Islet of Langerhans (tissue), 1 donor: ENCODE measurements at regions not wholly inside any gene's neighbourhood (a gene's known extent, or its start where the extent isn't known, plus 50 kb on each side); places are given as distances from the start of the nearest gene placed in this dataset.

Experiments
- FAIRE-seq: peaks from one replicate; lab custom pipeline; 2011; peaks lifted over from hg19 to GRCh38; lab: Jason Lieb, UNC

DNA sequence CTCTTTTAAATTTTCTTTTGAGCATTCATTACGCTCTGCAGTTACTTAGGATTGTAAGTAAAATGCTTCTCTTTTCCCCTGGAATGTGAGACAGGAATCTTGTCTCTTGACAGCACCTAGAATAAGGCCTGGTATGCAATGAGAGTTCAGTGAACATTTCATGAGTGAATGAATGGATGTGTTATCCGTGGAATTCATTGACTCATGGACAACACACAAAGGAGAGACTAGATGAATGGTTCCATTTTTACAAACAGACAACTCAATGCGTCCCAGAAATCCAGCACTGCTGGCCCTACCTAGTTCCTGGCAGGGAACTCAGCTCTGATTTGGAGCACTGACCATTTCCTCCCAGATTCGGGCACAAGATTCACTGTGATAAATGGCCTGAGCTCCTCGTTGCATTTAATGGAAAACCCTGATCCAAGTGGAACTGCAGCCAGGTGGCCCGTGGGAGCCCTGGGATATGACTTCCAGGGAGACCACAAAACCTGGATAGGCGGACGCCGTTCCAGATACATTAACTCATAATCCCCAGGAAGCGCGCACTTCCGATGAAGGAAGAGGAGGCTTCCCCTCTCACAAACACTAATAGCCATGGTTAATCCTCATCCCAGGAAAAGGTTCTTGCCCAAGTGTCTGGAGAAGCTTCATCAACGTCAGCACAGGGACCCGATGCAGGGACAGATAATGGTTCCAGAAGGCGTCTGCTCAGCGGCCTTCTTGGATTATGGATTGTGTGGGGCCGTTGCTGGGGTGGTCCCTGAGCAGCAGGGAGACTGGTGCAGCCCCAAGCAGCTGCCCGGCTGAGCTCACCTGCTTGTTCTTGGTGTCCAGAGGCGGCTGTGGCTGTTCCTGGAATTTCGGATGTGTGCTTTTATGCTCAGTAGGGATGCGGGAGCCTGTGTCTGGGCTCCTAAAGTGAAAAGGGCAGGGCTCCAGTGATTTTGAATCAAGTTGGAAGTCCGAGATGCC is 211.1 kb upstream of the TSHZ3 start:
- FAIRE-seq = no peak

DNA sequence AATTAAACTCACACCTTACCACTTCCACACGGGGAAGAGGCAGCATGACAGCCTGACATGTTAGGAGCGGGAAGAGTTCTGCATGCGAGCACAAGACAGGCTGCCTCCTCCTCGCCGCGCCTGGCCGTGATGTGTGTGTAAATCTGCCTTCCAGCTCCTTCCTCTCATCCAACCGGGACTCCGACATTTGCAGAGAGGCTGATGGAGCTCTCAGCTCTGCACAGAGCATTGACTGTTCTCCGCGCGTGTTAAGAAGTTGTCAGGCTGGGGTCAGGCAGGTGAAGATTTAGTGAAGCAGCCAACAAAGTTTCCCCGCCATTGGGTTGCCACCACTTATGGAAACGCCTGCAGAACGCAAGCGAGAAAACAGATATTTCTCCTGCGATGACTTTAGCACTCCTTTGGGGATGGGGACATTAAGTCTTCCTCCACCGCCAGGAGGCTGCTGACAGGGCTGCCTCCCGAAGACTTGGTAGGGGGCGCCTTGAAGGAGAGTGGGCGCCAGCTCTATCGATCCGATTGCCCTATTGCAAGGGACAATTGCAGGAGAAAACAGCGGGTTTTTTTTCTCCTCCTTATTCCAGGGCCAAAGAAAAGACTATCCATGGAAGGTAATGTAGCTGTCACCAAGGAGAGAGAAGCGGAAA is 213.9 kb upstream of the TSHZ3 start:
- FAIRE-seq = no peak

DNA sequence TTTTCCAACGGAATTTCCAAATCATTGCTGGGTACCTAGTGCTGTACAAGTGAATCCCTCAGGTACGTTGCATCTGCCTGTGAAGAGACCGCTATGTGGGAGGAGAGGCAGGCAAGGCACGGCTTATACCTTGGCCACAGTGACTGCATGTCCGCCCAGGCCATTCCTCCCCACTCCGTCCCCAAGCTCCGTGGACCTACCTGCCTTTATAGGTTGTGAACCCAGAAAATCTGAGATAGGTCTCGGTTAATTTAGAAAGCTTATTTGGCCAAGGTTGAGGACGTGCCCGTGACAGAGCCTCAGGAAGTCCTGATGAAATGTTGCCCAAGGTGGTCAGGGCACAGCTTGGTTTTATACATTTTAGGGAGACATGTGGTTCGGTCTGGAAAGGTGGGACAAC is 218.5 kb upstream of the TSHZ3 start:
- no peak for FAIRE-seq

DNA sequence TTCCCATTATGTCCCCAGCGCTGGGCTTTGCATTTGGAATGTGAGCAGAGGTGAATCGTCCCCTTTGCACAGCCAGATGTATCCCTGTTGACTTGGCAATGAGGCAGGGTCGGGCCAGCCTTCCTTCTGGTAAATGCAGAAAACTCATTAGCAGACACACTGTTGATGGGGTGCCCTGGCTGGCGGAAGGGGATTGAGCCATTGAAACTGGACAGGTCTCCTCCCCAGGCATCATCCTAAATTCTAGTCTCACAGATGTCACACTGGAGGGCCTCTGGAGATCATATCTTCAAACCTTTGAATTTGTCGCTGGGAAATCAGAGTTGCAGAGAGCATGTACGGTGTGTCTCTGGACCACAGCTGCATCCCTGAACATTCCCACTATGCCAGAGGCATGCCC is 219.5 kb upstream of the TSHZ3 start:
- FAIRE-seq = no peak

DNA sequence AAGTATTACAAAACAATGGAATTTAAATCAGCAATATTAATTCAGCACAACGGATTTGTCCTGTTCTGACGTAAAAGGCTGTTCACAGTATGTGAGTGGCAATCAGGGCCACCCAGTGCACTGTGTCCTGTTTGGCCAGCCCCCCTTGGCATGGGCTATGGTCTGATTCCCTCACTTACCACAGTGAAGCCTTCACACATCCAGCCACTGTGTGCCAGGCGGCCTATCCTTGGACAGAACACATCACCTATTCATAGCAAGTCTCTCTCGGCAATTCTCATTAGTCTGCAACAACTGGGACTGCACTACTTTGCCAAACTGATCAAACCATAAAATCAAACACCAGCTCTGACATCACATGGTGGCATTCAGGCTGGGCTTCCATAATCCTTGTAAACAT is 221.5 kb upstream of the TSHZ3 start:
- no peak for FAIRE-seq

DNA sequence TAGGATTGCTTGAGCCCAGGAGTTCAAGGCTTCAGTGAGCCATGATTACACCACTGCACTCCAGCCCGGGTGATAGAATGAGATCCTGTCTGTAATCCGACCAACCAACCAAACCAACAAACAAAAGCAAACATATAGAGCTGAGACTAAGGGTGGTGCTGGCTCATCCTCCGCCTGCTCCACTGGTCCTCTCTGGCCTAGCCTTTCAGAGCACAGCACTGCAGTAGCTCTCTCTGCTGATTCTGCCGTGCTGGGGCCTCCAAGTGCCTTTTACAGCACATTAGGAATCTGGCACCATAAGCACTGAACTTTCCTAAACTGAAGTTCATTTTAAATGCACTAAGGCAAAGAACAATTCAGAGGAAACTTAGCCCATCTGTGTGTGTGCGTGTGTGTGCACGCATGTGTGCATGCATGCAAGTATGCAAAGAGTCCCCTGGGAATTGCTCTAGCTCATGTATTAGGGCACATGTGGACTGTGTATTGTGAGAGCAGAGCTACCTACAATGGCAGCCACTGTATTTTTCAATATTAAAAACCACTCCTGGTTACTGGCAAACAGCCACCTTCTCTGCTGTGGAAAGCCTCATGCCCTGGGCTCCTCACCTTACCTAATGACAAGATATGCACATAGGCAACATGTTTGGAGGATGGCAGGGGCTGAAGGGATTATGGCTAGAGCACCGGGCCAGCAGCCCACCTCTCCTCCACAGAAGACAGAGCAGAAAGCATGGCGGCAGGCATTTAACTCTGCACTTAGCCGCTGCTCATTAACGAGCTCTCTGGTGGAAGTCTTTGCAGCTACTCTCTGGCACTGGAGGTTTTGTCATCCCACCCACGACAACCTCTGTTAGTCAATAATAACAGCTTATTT is 223.1 kb upstream of the TSHZ3 start:
- no peak for FAIRE-seq

DNA sequence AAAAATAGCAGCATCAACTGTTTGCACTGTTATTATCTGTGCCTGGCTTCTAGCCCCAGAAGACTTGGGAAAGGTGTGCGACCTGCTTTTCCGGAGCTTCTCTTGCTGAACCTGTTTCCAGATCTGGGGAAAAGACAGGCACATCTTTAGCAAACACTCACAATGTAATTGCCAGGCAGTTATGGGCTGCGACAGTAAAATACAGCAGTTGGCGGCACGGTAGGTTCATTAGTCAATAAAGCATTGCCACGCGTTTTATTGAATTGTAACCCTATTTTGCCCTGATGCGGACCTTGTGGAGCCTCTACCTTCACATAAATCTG is 223.7 kb upstream of the TSHZ3 start:
- no peak for FAIRE-seq

DNA sequence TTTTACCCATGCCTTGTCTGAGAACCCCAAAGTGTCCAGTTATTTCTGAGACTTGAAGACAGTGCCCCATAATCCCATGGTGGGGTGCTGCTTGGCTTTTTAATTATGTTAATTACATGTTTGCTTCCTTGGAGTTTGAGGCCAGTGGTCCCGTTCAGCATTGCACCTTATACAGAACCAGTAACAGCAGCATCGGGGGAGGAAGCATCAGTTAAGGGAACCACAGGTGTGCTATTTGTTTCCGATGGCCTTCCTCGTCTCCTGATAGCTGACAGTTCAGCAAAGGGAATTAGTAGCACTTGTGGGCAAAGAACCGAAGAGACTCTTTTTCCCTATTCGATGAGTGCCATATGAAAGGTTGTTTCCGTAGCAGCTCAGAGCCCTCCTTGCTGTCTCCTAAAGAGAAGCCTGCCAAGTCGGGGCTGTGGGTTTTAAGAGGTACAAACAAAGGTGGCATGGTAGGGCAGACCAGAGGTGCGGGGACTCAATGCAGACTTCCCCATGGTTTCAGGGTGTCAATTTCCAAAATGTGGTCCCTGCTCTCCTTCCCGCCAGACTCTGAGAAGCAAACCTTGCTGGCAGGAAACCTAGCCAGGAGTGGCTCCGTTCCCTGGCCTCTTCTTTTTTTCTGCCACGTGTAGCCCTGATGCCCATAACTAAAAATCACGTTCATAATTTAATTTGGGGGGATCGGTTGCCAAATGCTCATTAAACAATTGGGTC is 225.2 kb upstream of the TSHZ3 start:
- no peak for FAIRE-seq

DNA sequence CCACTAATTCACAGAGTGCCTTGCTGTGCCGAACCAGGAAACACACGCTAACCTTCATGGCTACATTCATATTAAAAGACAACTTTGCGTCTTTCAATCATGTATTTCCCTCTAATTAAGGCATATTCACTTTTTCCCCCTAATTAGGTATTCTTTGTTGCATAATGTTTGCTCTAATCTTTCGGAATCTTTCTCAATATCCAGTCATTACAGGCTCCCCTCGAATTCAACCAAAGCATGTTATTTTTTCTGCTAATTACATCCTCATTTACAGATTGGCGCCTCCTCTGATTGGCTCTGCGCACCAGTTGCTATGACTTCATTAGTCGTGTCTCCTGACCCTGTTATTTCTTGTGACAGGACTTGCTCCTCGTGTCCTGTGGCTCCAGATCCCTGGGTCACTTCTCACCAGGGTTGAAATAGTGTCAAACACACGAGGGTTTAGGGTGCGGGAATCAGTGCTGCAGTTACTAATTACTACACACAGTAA is 226.7 kb upstream of the TSHZ3 start:
- no peak for FAIRE-seq

DNA sequence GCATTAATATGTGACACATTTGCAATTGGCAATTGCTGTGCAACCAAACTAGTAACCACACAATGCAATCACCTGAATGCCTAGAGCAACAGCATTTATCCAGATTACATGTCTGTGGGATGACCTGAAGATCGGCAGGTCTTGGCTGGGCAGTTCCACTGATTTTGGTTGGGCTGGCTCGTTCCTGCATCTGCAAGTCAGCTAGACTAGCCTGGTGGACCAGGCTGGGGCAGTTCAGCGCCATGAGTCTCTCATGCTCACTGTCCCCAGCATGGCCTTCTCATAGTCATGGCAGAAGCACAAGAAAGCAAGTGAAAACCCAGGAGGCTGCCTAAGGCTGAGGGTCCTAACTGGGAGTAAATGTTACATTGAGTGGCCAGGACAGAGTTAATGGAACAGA is 229.1 kb upstream of the TSHZ3 start:
- no peak for FAIRE-seq

DNA sequence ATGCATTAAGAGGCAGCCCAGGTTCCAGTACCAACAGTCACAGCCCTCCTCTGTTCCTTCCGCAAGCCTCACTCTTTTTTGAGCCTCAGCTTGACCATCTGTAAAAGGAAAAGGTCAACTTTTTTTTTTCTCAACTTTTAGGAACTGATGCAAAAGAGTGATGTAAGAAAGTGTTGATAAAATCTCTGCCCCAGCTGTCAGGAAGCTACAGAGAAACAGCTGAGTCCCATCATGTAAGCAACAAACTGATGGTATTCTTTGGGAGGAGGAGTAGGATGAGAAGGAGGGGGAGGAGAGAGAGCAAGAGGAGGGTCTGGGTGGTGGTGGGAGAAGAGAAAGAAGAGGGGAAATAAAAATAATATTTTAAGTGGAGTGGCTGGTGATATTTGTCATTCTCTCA is 233.9 kb upstream of the TSHZ3 start:
- FAIRE-seq = no peak

DNA sequence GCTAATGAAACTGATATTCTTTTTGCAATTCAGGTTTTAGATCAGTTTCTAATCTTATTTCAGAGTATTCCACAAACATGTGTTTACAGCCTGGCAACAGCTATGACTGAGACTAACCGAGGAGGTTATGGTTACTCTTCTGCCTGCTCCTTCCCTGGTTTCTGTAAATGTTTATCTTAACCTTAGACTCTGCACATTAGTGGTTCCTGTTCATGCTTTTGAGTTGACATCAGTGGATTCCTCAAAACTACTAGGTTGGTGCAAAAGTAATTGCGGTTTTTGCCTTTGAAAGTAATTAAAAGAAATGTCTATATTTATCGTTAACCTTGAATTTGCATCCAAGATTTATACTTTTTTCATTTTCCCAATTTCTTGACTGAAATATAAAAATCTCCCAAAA is 237.0 kb upstream of the TSHZ3 start:
- no peak for FAIRE-seq

DNA sequence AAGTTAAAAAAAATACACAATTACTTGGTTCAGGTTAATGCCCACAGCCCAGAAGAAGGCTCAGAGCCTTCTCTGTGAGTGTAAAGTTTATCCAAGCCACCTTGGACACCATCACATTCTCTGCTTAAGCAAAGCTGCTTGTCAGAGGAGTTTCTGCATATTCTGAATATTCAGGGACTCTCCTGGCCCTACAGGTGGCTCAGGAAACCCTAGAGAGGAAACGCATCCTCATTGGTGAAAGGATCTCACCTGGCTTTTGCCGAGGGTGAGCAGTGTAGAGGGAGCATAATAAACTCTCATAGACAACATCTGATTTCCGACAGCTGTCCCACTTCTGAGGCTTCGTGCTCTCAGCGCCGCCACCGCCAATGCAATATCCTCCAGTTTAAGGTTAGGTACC is 239.9 kb upstream of the TSHZ3 start:
- FAIRE-seq = no peak

DNA sequence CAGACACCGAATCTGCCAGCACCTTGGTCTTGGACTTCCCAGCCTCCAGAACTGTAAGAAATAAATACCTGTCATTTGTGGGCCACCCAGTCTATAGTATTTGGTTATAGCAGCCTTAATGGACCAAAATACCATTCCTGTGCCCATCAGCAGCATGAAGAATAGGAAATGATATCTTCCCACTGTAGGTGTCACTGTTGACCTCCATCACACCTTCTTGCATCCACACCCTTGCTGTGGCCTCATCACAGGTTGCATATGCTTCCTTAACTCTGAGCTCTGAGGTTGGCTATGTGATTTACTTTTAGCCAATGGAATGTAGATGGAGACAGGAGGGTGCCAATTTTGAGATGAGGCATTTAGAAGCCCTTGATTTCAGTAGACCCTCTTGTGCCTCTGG is 242.0 kb upstream of the TSHZ3 start:
- FAIRE-seq = no peak

DNA sequence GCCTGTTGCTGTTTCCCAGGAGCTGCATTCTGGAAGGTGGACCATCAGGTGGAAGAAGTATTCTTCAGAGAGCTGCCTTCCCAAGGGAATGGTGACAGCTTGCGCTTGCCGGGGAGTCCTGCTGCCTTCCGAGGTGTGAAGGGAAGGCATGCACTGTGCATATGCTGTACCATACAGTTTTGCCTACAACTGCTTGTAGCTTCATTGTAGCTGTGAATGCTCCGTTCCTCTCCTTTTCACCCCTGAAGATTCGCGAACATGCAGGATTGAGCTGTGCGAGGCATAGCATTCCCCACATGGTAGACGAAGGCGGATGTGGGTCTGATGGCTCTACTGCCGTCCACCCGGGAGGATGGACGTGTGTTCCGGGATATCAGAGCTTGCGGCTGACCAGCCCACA is 243.2 kb upstream of the TSHZ3 start:
- FAIRE-seq = no peak

DNA sequence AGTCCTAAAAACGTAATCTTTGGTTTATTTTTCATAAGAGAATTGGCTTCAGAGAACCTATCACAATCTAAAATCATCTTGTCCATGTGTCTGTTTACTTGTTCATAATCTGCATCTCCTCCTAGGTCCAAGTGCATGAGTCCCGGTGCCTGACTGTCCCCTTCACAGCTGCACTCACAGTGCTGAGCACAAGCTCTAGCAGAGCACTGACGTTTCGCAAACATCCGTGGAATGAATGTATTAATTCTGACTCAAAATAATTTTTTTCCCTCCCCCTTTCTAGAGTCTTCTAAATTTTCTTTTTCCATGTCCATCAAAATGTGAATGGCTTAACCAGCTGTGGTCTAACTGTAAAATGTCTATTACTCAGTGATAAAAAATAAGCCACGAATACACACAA is 245.5 kb upstream of the TSHZ3 start:
- no peak for FAIRE-seq

DNA sequence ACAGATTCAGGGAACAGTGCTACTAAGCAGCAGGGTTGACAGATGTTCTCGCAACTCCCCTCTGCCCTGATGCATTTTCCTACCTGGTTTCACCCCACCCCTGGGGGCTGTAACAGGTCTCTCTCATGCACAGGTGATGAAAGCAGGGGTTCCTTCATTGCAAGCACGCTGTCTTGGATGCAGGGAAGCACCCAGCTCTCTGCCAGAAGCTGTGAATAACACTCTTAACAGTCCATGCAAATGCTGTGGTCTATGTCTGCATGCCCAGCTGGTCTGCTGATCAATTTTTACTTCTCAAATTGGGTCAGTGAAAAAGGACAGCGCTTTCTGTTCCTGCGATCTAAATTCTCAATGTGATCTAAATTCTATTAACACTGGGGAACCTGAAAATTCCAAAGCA is 246.3 kb upstream of the TSHZ3 start:
- FAIRE-seq = no peak

DNA sequence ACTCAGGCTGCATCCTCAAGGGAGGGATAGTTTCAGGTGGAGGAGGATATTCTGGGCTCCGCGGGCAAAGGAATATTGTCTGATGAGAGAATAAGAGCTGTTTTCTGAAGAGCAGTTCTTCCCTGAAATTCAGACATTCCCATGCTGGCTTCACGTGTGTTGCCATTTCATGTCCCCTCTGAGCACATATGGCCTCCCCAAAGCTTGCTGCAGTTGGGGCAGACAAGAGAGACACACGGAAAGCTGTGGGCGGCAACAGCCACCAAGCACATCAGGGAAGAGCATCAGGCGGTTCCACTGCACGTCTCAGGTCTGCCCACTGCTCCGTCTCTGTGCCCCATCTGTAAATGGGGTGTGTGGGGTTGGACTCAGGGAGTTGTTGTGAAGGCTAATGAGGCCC is 247.5 kb upstream of the TSHZ3 start:
- no peak for FAIRE-seq

DNA sequence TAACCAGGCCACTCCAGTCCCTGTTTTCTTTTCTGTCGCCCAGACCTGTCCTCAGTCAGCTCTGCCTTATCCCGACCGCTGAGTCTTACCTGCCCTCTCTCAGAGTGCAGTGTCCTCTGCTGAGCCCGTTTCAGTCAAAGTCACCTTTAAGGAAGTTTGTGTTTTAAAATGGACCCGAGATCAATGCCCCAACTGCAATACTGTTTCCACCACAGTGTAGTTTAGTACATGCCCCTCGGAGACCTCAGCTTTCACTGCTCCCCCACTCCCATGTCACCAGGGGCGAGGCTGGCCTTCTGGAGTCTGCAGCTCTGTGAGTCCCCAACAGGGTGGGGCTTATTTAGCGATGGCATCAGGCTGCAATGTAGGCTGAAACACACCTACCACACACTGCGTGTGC is 248.4 kb upstream of the TSHZ3 start:
- no peak for FAIRE-seq

DNA sequence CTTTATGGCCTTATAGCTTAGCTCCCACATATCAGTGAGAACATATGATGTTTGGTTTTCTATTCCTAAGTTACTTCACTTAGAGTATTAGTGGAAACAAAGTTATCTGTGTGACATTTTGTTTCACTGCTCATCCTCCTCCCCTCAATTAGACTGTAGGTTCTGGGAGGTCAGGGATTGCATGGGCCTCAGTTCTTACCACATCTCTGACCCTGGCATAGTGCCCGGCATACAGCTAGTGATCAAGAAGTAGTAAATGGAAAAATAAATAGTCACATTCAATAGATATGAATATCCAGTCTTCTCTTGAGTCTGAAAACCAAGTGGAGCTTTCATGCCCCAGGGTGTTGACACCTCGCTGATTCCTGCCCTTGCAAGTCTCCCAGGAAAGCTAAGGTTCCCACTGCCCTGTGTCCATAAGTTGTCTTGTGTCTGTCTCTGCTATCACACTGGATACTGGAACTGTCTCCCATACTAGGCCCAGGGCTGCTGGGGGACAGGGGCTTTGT is 249.5 kb upstream of the TSHZ3 start:
- no peak for FAIRE-seq

DNA sequence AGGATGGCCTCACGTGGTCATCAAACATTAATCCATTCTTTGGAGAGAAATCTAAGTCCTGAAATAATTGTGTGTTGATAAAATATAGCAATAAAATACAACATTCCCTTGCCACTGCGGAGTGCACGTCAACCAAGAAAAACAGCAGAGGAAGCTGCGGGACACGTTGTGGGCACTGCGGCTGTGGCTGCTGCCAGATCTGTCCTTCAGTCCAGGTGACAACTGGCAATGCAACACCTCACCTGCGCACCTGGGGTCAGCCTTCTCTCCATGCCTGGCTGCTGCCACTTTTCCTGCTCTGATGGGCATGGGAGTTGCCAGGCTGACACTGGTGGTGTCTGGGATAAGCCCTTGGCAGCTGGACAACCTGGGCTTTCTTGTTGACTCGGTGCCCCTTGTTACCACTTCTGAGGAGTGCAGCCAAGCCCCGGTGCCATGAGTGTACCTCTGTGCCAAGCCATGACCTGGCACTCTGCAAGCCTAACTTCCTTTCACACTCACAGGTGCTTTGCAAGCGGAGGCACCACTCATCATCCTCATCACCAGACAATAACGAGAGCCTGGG is 251.6 kb upstream of the TSHZ3 start:
- no peak for FAIRE-seq

DNA sequence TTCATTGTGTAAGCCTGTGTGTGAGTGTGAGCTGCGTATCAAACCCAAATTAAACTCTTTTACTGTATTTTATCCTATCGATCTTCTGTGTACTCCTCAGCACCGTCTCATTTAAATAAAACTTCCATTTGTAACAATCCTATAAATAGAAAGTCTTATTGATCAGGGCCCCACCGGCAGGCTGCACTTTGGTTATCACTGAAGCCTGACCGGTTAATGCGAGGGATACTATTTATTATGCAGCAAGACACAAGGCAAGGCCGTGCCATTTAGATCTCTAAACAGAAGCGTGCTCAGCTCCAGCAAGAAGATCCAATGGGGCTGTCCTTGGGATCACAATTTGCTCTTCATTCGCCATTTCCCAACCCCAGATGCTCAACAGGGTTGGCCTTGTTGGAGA is 252.6 kb upstream of the TSHZ3 start:
- FAIRE-seq = no peak
